Liver (tissue), 3 donors: ENCODE measurements at regions not wholly inside any gene's neighbourhood (a gene's known extent, or its start where the extent isn't known, plus 50 kb on each side); places are given as distances from the start of the nearest gene placed in this dataset.

Experiments used
- EGR1 ChIP-seq, 2 donors: IDR thresholded peaks; 2 replicates each; pipeline ENCODE4 v1.6.1; 2016 to 2018; ENCODE audit warnings: antibody characterized with exemption in 2 of 2, low read depth in 2 of 2
- NR2F2 ChIP-seq: IDR thresholded peaks from 2 replicates; pipeline ENCODE4 v1.6.1; 2016; ENCODE audit warnings: antibody characterized with exemption
- SP1 ChIP-seq: IDR thresholded peaks from 2 replicates; pipeline ENCODE4 v1.6.1; 2018; ENCODE audit warnings: antibody characterized with exemption, mild to moderate bottlenecking
- TAF1 ChIP-seq: conservative IDR thresholded peaks from 2 replicates; pipeline ENCODE4 v1.6.1; 2016; ENCODE audit warnings: antibody characterized with exemption, mild to moderate bottlenecking
- TF ChIP-seq, protein P1 (sequence below): fragments of 150-350 bp; IDR thresholded peaks from 2 replicates; pipeline ENCODE4 v1.5.1; 2017; ENCODE audit warnings: improper control_type of control experiment, low read depth, low read length; ENCODE audit not compliant: missing input control
- TF ChIP-seq, protein P2 (sequence below): IDR thresholded peaks from 2 replicates; pipeline ENCODE4 v1.6.1; 2016; ENCODE audit warnings: antibody characterized with exemption
- TF ChIP-seq, protein P3 (sequence below): IDR thresholded peaks from 2 replicates; pipeline ENCODE4 v1.6.1; 2016; ENCODE audit warnings: antibody characterized with exemption
- TF ChIP-seq, protein P4 (sequence below): IDR thresholded peaks from 2 replicates; pipeline ENCODE4 v1.6.1; 2016; ENCODE audit warnings: antibody characterized with exemption
- TF ChIP-seq, protein P5 (sequence below): IDR thresholded peaks from 2 replicates; pipeline ENCODE4 v1.6.1; 2016; ENCODE audit warnings: antibody characterized with exemption, mild to moderate bottlenecking
- donor health status: healthy.
- donor health status: healthy.

DNA sequence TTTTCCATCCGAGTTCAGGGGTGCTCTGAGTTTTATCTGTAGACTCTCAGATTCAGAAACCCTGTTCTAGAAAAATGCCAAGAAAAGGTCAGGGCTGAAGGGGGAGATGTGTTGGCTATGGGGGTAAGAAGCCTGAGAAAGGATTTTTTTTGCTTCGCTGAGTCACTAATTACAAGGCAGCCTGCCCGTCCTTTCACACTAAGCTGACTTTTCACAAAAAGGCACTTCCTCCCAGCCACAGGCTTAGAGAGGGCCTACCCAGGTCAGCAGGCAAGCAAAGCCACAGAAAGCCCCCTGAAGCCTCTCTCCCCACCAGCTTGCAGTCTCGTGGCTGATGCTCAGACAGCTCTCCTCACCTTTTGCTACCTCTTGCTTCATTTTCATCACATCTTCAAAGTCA is 192.6 kb upstream of the PRICKLE2 start:
- TF ChIP-seq, protein P1, sequence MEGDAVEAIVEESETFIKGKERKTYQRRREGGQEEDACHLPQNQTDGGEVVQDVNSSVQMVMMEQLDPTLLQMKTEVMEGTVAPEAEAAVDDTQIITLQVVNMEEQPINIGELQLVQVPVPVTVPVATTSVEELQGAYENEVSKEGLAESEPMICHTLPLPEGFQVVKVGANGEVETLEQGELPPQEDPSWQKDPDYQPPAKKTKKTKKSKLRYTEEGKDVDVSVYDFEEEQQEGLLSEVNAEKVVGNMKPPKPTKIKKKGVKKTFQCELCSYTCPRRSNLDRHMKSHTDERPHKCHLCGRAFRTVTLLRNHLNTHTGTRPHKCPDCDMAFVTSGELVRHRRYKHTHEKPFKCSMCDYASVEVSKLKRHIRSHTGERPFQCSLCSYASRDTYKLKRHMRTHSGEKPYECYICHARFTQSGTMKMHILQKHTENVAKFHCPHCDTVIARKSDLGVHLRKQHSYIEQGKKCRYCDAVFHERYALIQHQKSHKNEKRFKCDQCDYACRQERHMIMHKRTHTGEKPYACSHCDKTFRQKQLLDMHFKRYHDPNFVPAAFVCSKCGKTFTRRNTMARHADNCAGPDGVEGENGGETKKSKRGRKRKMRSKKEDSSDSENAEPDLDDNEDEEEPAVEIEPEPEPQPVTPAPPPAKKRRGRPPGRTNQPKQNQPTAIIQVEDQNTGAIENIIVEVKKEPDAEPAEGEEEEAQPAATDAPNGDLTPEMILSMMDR = no peak
- TF ChIP-seq, protein P2, sequence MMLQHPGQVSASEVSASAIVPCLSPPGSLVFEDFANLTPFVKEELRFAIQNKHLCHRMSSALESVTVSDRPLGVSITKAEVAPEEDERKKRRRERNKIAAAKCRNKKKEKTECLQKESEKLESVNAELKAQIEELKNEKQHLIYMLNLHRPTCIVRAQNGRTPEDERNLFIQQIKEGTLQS = no peak
- TF ChIP-seq, protein P3, sequence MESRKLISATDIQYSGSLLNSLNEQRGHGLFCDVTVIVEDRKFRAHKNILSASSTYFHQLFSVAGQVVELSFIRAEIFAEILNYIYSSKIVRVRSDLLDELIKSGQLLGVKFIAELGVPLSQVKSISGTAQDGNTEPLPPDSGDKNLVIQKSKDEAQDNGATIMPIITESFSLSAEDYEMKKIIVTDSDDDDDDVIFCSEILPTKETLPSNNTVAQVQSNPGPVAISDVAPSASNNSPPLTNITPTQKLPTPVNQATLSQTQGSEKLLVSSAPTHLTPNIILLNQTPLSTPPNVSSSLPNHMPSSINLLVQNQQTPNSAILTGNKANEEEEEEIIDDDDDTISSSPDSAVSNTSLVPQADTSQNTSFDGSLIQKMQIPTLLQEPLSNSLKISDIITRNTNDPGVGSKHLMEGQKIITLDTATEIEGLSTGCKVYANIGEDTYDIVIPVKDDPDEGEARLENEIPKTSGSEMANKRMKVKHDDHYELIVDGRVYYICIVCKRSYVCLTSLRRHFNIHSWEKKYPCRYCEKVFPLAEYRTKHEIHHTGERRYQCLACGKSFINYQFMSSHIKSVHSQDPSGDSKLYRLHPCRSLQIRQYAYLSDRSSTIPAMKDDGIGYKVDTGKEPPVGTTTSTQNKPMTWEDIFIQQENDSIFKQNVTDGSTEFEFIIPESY = no peak
- TF ChIP-seq, protein P4, sequence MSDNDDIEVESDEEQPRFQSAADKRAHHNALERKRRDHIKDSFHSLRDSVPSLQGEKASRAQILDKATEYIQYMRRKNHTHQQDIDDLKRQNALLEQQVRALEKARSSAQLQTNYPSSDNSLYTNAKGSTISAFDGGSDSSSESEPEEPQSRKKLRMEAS = no peak
- TF ChIP-seq TAF1 (no peak), NR2F2 (no peak), SP1 (no peak), EGR1 (IDR thresholded peaks at IDR 0.05; ENCODE audit: low read depth in 2 of 2) (no peak)
- TF ChIP-seq, protein P5, sequence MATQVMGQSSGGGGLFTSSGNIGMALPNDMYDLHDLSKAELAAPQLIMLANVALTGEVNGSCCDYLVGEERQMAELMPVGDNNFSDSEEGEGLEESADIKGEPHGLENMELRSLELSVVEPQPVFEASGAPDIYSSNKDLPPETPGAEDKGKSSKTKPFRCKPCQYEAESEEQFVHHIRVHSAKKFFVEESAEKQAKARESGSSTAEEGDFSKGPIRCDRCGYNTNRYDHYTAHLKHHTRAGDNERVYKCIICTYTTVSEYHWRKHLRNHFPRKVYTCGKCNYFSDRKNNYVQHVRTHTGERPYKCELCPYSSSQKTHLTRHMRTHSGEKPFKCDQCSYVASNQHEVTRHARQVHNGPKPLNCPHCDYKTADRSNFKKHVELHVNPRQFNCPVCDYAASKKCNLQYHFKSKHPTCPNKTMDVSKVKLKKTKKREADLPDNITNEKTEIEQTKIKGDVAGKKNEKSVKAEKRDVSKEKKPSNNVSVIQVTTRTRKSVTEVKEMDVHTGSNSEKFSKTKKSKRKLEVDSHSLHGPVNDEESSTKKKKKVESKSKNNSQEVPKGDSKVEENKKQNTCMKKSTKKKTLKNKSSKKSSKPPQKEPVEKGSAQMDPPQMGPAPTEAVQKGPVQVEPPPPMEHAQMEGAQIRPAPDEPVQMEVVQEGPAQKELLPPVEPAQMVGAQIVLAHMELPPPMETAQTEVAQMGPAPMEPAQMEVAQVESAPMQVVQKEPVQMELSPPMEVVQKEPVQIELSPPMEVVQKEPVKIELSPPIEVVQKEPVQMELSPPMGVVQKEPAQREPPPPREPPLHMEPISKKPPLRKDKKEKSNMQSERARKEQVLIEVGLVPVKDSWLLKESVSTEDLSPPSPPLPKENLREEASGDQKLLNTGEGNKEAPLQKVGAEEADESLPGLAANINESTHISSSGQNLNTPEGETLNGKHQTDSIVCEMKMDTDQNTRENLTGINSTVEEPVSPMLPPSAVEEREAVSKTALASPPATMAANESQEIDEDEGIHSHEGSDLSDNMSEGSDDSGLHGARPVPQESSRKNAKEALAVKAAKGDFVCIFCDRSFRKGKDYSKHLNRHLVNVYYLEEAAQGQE = no peak
